Brain microvascular endothelial cell (primary cell): ENCODE measurements at regions not wholly inside any gene's neighbourhood (a gene's known extent, or its start where the extent isn't known, plus 50 kb on each side); places are given as distances from the start of the nearest gene placed in this dataset.

Experiments
- DNase-seq: peaks from one replicate; pipeline ENCODE4 v3.0.0-alpha.2; 2020
- H3K27ac ChIP-seq: fragments of 250-450 bp; sonication (Bioruptor Pico); 2 replicates; pipeline ENCODE4 v1.5.1; 2020; ENCODE audit warnings: mild to moderate bottlenecking, moderate library complexity
- H3K27me3 ChIP-seq: fragments of 250-450 bp; sonication (Bioruptor Pico); replicated peaks from 2 replicates; pipeline ENCODE4 v1.5.1; 2020; ENCODE audit warnings: mild to moderate bottlenecking
- H3K36me3 ChIP-seq: fragments of 250-450 bp; sonication (Bioruptor Pico); replicated peaks from 2 replicates; pipeline ENCODE4 v1.5.1; 2020; ENCODE audit warnings: mild to moderate bottlenecking
- H3K4me3 ChIP-seq: 2 replicates; pipeline ENCODE4 v1.5.1; 2011; ENCODE audit warnings: low read depth, mild to moderate bottlenecking, control low read depth, low read length, moderate library complexity
- CTCF ChIP-seq: IDR thresholded peaks from 2 replicates; pipeline ENCODE4 v1.5.1; 2011; ENCODE audit warnings: low read depth, mild to moderate bottlenecking, moderate library complexity, low read length, control low read depth, inconsistent platforms; ENCODE audit errors: missing control alignments
- in situ Hi-C: cut with HindIII; loops from 2 replicates; pipeline ENCODE4 v1.10.0; 2017; ENCODE audit warnings: low sequenced_read_pairs, low pct_ligation_motif_present

GRCh38 chr4:179544496-179544895 is 2102.3 kb upstream of the AGA start:
- no peaks in the 10 kb centered on the region for H3K27me3 ChIP-seq
- H3K27ac ChIP-seq, result no peak overlapping the region
- no peak for DNase-seq
- in situ Hi-C loops, result no loop called here
- no peak overlapping the region for H3K4me3 ChIP-seq
- TF ChIP-seq CTCF, result no peak
- H3K36me3 ChIP-seq, result no peaks in the 10 kb centered on the region

GRCh38 chr4:179552131-179552530 is 2109.9 kb upstream of the AGA start:
- DNase-seq, result no peak
- H3K36me3 ChIP-seq, result no peaks in the 10 kb centered on the region
- H3K27me3 ChIP-seq, result no peaks in the 10 kb centered on the region
- in situ Hi-C loops, result no loop called here
- H3K27ac ChIP-seq, result no peak overlapping the region
- no peak overlapping the region for H3K4me3 ChIP-seq
- no peak for TF ChIP-seq CTCF

GRCh38 chr4:179563741-179564140 is 2121.5 kb upstream of the AGA start:
- Histone ChIP-seq H3K27me3 (no peaks in the 10 kb centered on the region), H3K36me3 (no peaks in the 10 kb centered on the region), H3K4me3 (no peak overlapping the region), H3K27ac (no peak overlapping the region)
- TF ChIP-seq CTCF, result no peak
- in situ Hi-C loops, result no loop called here
- DNase-seq, result no peak

GRCh38 chr4:179569549-179569948 is 2127.3 kb upstream of the AGA start:
- no peak overlapping the region for H3K27ac ChIP-seq

GRCh38 chr4:179582164-179582905 is 2140.1 kb upstream of the AGA start:
- H3K4me3 ChIP-seq, result no peak overlapping the region

More at GRCh38 chr4:179569549-179569948, 2127.3 kb upstream of the AGA start:
- no peak for DNase-seq
- Histone ChIP-seq H3K36me3 (no peaks in the 10 kb centered on the region), H3K27me3 (no peaks in the 10 kb centered on the region), H3K4me3 (no peak overlapping the region)
- in situ Hi-C loops, result no loop called here
- TF ChIP-seq CTCF, result no peak

More at GRCh38 chr4:179582164-179582905, 2140.1 kb upstream of the AGA start:
- Histone ChIP-seq H3K27me3 (no peaks in the 10 kb centered on the region), H3K36me3 (no peaks in the 10 kb centered on the region), H3K27ac (no peak overlapping the region)
- no peak for TF ChIP-seq CTCF
- DNase-seq, result no peak
- in situ Hi-C loops, result no loop called here
